ENCODE measurements at regions not wholly inside any gene's neighbourhood (a gene's known extent, or its start where the extent isn't known, plus 50 kb on each side); places are given as distances from the start of the nearest gene placed in this dataset.
"Not testable (repeated sequence)": the region's sequence is repeated elsewhere in the genome, so short reads cannot be mapped to it uniquely, and the experiment has no call there.

- BruUV-seq (replicated peaks): no TSS peak
- H3K9me3 Mint-ChIP-seq (ENCODE audit: low read depth, unreplicated experiment): peaks cover 2% of the 10 kb centered on the region
- H3K4me3 Mint-ChIP-seq (ENCODE audit: low read depth, unreplicated experiment): no peak overlapping the region
- peaks cover 52% of the 10 kb centered on the region for H3K27me3 Mint-ChIP-seq (ENCODE audit: unreplicated experiment)
- TF ChIP-seq CTCF (IDR thresholded peaks at IDR 0.05; ENCODE audit: unreplicated experiment): no peak
- no peak overlapping the region for H3K27ac Mint-ChIP-seq (ENCODE audit: unreplicated experiment)
- intact Hi-C loops (cut with micrococcal nuclease; ENCODE audit: unreplicated experiment): no loop called here
- CTCF ChIA-PET: no interaction called here
- no peak for DNase-seq
- no peaks in the 10 kb centered on the region for H3K36me3 Mint-ChIP-seq (ENCODE audit: insufficient read depth, unreplicated experiment)
- no peaks in the 10 kb centered on the region for H3K4me1 Mint-ChIP-seq (ENCODE audit: low read depth, unreplicated experiment)
These were observed 213.8 kb upstream of the MGAT5 start for GRCh38 chr2:134039912-134040581.

- peaks cover 55% of the 10 kb centered on the region for H3K27me3 Mint-ChIP-seq (ENCODE audit: unreplicated experiment)
- H3K27ac Mint-ChIP-seq (ENCODE audit: unreplicated experiment); H3K4me1 Mint-ChIP-seq (ENCODE audit: low read depth, unreplicated experiment); intact Hi-C loops (cut with micrococcal nuclease; ENCODE audit: unreplicated experiment); H3K4me3 Mint-ChIP-seq (ENCODE audit: low read depth, unreplicated experiment); BruUV-seq (replicated peaks); H3K9me3 Mint-ChIP-seq (ENCODE audit: low read depth, unreplicated experiment); DNase-seq; H3K36me3 Mint-ChIP-seq (ENCODE audit: insufficient read depth, unreplicated experiment); CTCF ChIA-PET: not testable (repeated sequence)
These were observed 213.2 kb upstream of the MGAT5 start for GRCh38 chr2:134040626-134041172.

GRCh38 chr2:134041877-134042276 lies 212.0 kb upstream of the MGAT5 start:
- no peak for DNase-seq
- no peaks in the 10 kb centered on the region for H3K36me3 Mint-ChIP-seq (ENCODE audit: insufficient read depth, unreplicated experiment)
- intact Hi-C loops (cut with micrococcal nuclease; ENCODE audit: unreplicated experiment): no loop called here
- H3K9me3 Mint-ChIP-seq (ENCODE audit: low read depth, unreplicated experiment): peaks cover 2% of the 10 kb centered on the region
- BruUV-seq (replicated peaks): no TSS peak
- H3K4me3 Mint-ChIP-seq (ENCODE audit: low read depth, unreplicated experiment): no peak overlapping the region
- CTCF ChIA-PET: no interaction called here
- H3K27ac Mint-ChIP-seq (ENCODE audit: unreplicated experiment): no peak overlapping the region
- H3K4me1 Mint-ChIP-seq (ENCODE audit: low read depth, unreplicated experiment): no peaks in the 10 kb centered on the region
- TF ChIP-seq CTCF (IDR thresholded peaks at IDR 0.05; ENCODE audit: unreplicated experiment): no peak
- peaks cover 56% of the 10 kb centered on the region for H3K27me3 Mint-ChIP-seq (ENCODE audit: unreplicated experiment)

GRCh38 chr2:134043028-134043427 lies 210.8 kb upstream of the MGAT5 start:
- BruUV-seq (replicated peaks); DNase-seq; H3K27ac Mint-ChIP-seq (ENCODE audit: unreplicated experiment); H3K4me1 Mint-ChIP-seq (ENCODE audit: low read depth, unreplicated experiment); H3K36me3 Mint-ChIP-seq (ENCODE audit: insufficient read depth, unreplicated experiment); H3K9me3 Mint-ChIP-seq (ENCODE audit: low read depth, unreplicated experiment); H3K4me3 Mint-ChIP-seq (ENCODE audit: low read depth, unreplicated experiment); CTCF ChIA-PET; intact Hi-C loops (cut with micrococcal nuclease; ENCODE audit: unreplicated experiment): not testable (repeated sequence)
- H3K27me3 Mint-ChIP-seq (ENCODE audit: unreplicated experiment): peaks cover 45% of the 10 kb centered on the region

GRCh38 chr2:134052173-134052572 lies 201.7 kb upstream of the MGAT5 start:
- no peaks in the 10 kb centered on the region for H3K36me3 Mint-ChIP-seq (ENCODE audit: insufficient read depth, unreplicated experiment)
- no peak for TF ChIP-seq CTCF (IDR thresholded peaks at IDR 0.05; ENCODE audit: unreplicated experiment)
- intact Hi-C loops (cut with micrococcal nuclease; ENCODE audit: unreplicated experiment): no loop called here
- peaks cover 49% of the 10 kb centered on the region for H3K27me3 Mint-ChIP-seq (ENCODE audit: unreplicated experiment)
- no peak overlapping the region for H3K27ac Mint-ChIP-seq (ENCODE audit: unreplicated experiment)
- peaks cover 2% of the 10 kb centered on the region for H3K9me3 Mint-ChIP-seq (ENCODE audit: low read depth, unreplicated experiment)
- BruUV-seq (replicated peaks): no TSS peak
- H3K4me1 Mint-ChIP-seq (ENCODE audit: low read depth, unreplicated experiment): no peaks in the 10 kb centered on the region
- CTCF ChIA-PET: no interaction called here
- H3K4me3 Mint-ChIP-seq (ENCODE audit: low read depth, unreplicated experiment): no peak overlapping the region
- no peak for DNase-seq

Measured in Calu3 (cell line).